Common myeloid progenitor, CD34-positive (primary cell): ENCODE measurements at regions not wholly inside any gene's neighbourhood (a gene's known extent, or its start where the extent isn't known, plus 50 kb on each side); places are given as distances from the start of the nearest gene placed in this dataset.

Experiments used
- CTCF ChIA-PET: fragments of 350-600 bp; sonication (Branson Sonifier 250); formaldehyde crosslinking; loops from one replicate; lab custom pipeline; 2021; ENCODE audit warnings: antibody characterized with exemption; lab: Charles Lee
- POLR2A ChIA-PET: fragments of 350-600 bp; sonication (Branson Sonifier 250); formaldehyde crosslinking; loops from one replicate; lab custom pipeline; 2021; ENCODE audit warnings: antibody characterized with exemption; lab: Charles Lee
- DNase-seq, 3 donors: peaks; one replicate each; pipeline versions ENCODE4 v3.0.0 to v3.0.0-alpha.2; 2013
- H3K27ac ChIP-seq, 2 experiments: 1 replicate in 1 of 2; 2 replicates in 1 of 2; pipeline ENCODE4 v1.7.0; 2013; ENCODE audit warnings: inconsistent platforms in 2 of 2, low read length in 2 of 2, mild to moderate bottlenecking in 2 of 2, low read depth in 1 of 2, moderate library complexity in 1 of 2; ENCODE audit not compliant: severe bottlenecking in 2 of 2, insufficient read depth in 1 of 2, poor library complexity in 1 of 2
- H3K27me3 ChIP-seq, 5 experiments: replicated peaks in 2 of 5; 1 replicate in 3 of 5; 2 replicates in 2 of 5; pipeline versions ENCODE4 v1.6.1 to v1.7.0; 2013; ENCODE audit warnings: low read length in 4 of 5, mild to moderate bottlenecking in 2 of 5, moderate library complexity in 2 of 5, inconsistent platforms in 1 of 5; ENCODE audit not compliant: insufficient read depth in 5 of 5, control insufficient read depth in 4 of 5
- H3K36me3 ChIP-seq, 4 experiments: 1 replicate in 2 of 4; 2 replicates in 2 of 4; pipeline versions ENCODE4 v1.6.1 to v1.7.0; 2013; ENCODE audit warnings: low read length in 3 of 4, control low read depth in 1 of 4, mild to moderate bottlenecking in 1 of 4; ENCODE audit not compliant: control insufficient read depth in 4 of 4, insufficient read depth in 4 of 4
- H3K4me1 ChIP-seq, 4 experiments: 1 replicate in 3 of 4; 2 replicates in 1 of 4; pipeline versions ENCODE4 v1.6.1 to v1.7.1; 2013; ENCODE audit warnings: low read length in 3 of 4, mild to moderate bottlenecking in 3 of 4, control low read depth in 1 of 4, inconsistent platforms in 1 of 4, moderate library complexity in 1 of 4; ENCODE audit not compliant: control insufficient read depth in 4 of 4, insufficient read depth in 4 of 4; ENCODE audit errors: control extremely low read depth in 1 of 4
- H3K4me3 ChIP-seq, 7 experiments: 1 replicate in 4 of 7; 2 replicates in 3 of 7; pipeline versions ENCODE4 v1.5.1 to v1.7.0; 2013; ENCODE audit warnings: mild to moderate bottlenecking in 7 of 7, low read length in 6 of 7, moderate library complexity in 6 of 7, inconsistent platforms in 2 of 7, low read depth in 2 of 7, control low read depth in 1 of 7; ENCODE audit not compliant: insufficient read depth in 4 of 7, control insufficient read depth in 1 of 7; ENCODE audit errors: extremely low read depth in 1 of 7
- H3K9me3 ChIP-seq, 5 experiments: 1 replicate in 4 of 5; 2 replicates in 1 of 5; pipeline versions ENCODE4 v1.6.1 to v1.7.1; 2013; ENCODE audit warnings: low read length in 4 of 5, mild to moderate bottlenecking in 2 of 5, inconsistent platforms in 1 of 5, low read depth in 1 of 5, moderate library complexity in 1 of 5; ENCODE audit not compliant: control insufficient read depth in 4 of 5, insufficient read depth in 2 of 5; ENCODE audit errors: control extremely low read depth in 1 of 5
- WGBS: methylation state at CpG from one replicate; pipeline ENCODE4 v1.1.5; 2013; ENCODE audit not compliant: insufficient coverage; 5-methylcytosine and 5-hydroxymethylcytosine counted together

- Histone ChIP-seq H3K36me3 (no peaks in the 10 kb centered on the region), H3K4me1 (no peaks in the 10 kb centered on the region), H3K27me3 (no peaks in the 10 kb centered on the region), H3K27ac (no peak overlapping the region), H3K9me3 (no peaks in the 10 kb centered on the region), H3K4me3 (no peak overlapping the region)
- ChIA-PET POLR2A (no interaction called here), CTCF (no interaction called here)
- WGBS: no CpG with 5 or more reads among the region's 2 CpGs
- no peak for DNase-seq
These were observed 57.7 kb upstream of the BDNF start for GRCh38 chr11:27757953-27758352.

GRCh38 chr11:27754035-27755017 lies 54.1 kb upstream of the BDNF start:
- CTCF ChIA-PET: no interaction called here
- POLR2A ChIA-PET: no interaction called here

More at GRCh38 chr11:27754035-27755017, 54.1 kb upstream of the BDNF start:
- Histone ChIP-seq H3K27me3 (no peaks in the 10 kb centered on the region), H3K27ac (no peak overlapping the region), H3K9me3 (peaks cover 0 to 2% (median 0%) of the 10 kb centered on the region in 5 experiments), H3K4me1 (no peaks in the 10 kb centered on the region), H3K4me3 (no peak overlapping the region), H3K36me3 (no peaks in the 10 kb centered on the region)
- no peak for DNase-seq
- WGBS: 64% methylated on average over 9 of the region's 13 CpGs
